Hepatocyte (in vitro differentiated cells): ENCODE measurements at regions not wholly inside any gene's neighbourhood (a gene's known extent, or its start where the extent isn't known, plus 50 kb on each side); places are given as distances from the start of the nearest gene placed in this dataset.

Experiments
- DNase-seq: peaks from one replicate; pipeline ENCODE4 v3.0.0-alpha.2; 2016; ENCODE audit warnings: low spot score
- H2AFZ ChIP-seq: fragments of 200-600 bp; sonication (generic); 2 replicates; pipeline ENCODE4 v1.6.0; 2016; ENCODE audit warnings: antibody characterized with exemption, mild to moderate bottlenecking
- H3K27ac ChIP-seq: fragments of 200-600 bp; sonication (generic); 2 replicates; pipeline ENCODE4 v1.5.1; 2016; ENCODE audit warnings: mild to moderate bottlenecking
- H3K27me3 ChIP-seq: fragments of 200-600 bp; sonication (generic); 2 replicates; pipeline ENCODE4 v1.6.1; 2016
- H3K36me3 ChIP-seq: fragments of 200-600 bp; sonication (generic); replicated peaks from 2 replicates; pipeline ENCODE4 v1.5.1; 2016; ENCODE audit warnings: low read depth; ENCODE audit not compliant: insufficient read depth
- H3K4me1 ChIP-seq: fragments of 200-600 bp; sonication (generic); 2 replicates; pipeline ENCODE4 v1.5.1; 2016; ENCODE audit warnings: mild to moderate bottlenecking, moderate library complexity; ENCODE audit not compliant: insufficient read depth
- H3K4me2 ChIP-seq: fragments of 200-600 bp; sonication (generic); 2 replicates; pipeline ENCODE4 v1.6.0; 2016
- H3K4me3 ChIP-seq: fragments of 200-600 bp; sonication (generic); 2 replicates; pipeline ENCODE4 v1.5.1; 2016; ENCODE audit warnings: mild to moderate bottlenecking
- H3K79me2 ChIP-seq: fragments of 200-600 bp; sonication (generic); 2 replicates; pipeline ENCODE4 v1.6.0; 2017; ENCODE audit warnings: mild to moderate bottlenecking
- H3K9me2 ChIP-seq: fragments of 200-600 bp; sonication (generic); replicated peaks from 2 replicates; pipeline ENCODE4 v1.6.0; 2017; ENCODE audit warnings: mild to moderate bottlenecking; ENCODE audit not compliant: insufficient read depth
- H3K9me3 ChIP-seq: fragments of 200-600 bp; sonication (generic); 2 replicates; pipeline ENCODE4 v1.5.1; 2016; ENCODE audit warnings: low read depth, mild to moderate bottlenecking
- H4K20me1 ChIP-seq: fragments of 200-600 bp; sonication (generic); 2 replicates; pipeline ENCODE4 v1.6.0; 2016; ENCODE audit warnings: mild to moderate bottlenecking; ENCODE audit not compliant: insufficient read depth, poor library complexity, severe bottlenecking
- EZH2 ChIP-seq: fragments of 200-600 bp; sonication (generic); IDR thresholded peaks from 2 replicates; pipeline ENCODE4 v1.6.1; 2016; ENCODE audit warnings: antibody characterized with exemption, mild to moderate bottlenecking, borderline replicate concordance
- EZH2phosphoT487 ChIP-seq: fragments of 200-600 bp; sonication (generic); IDR thresholded peaks from one replicate; pipeline ENCODE4 v1.6.1; 2018; ENCODE audit warnings: antibody characterized with exemption, mild to moderate bottlenecking, low read depth, moderate library complexity; ENCODE audit not compliant: unreplicated experiment, severe bottlenecking
- WGBS: methylation state at CpG from one replicate; pipeline ENCODE4 v1.1.6; 2016; ENCODE audit warnings: low lambda C conversion rate; ENCODE audit errors: missing lambda C conversion rate; 5-methylcytosine and 5-hydroxymethylcytosine counted together
- TF ChIP-seq, protein P1 (sequence below): fragments of 200-600 bp; sonication (generic); IDR thresholded peaks from 2 replicates; pipeline ENCODE4 v1.5.1; 2016; ENCODE audit warnings: antibody characterized with exemption, mild to moderate bottlenecking; ENCODE audit not compliant: poor library complexity

DNA sequence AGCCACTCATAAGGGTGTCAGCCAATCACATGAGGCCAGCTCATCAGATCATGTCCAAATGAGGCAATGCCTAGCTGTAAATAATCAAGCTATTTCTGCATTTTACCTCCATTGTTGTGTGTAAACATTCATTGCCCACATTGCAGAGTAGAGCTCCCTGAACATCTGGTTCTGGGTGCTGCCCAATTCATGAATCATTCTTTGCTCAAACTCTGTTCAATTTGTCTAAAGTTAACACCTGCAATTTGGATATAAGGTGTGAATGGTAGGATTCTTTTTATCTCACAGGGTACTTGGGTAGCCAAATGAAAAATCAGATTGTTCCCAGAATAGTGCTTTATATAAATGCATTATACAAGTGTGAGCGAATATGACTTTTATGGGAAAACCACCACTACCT, 345.5 kb upstream of the NT5C1B start:
- H3K4me1 ChIP-seq, result no peaks in the 10 kb centered on the region
- no peak overlapping the region for H3K4me3 ChIP-seq
- no peaks in the 10 kb centered on the region for H3K36me3 ChIP-seq
- WGBS, result 92% methylated on average over 1 of the region's 1 CpG
- no peaks in the 10 kb centered on the region for H3K27me3 ChIP-seq
- H3K4me2 ChIP-seq, result no peak overlapping the region
- no peak overlapping the region for H2AFZ ChIP-seq
- H4K20me1 ChIP-seq, result no peaks in the 10 kb centered on the region
- H3K9me3 ChIP-seq, result no peaks in the 10 kb centered on the region
- H3K27ac ChIP-seq, result no peak overlapping the region
- TF ChIP-seq EZH2phosphoT487 (no peak), EZH2 (no peak)
- TF ChIP-seq, protein P1, sequence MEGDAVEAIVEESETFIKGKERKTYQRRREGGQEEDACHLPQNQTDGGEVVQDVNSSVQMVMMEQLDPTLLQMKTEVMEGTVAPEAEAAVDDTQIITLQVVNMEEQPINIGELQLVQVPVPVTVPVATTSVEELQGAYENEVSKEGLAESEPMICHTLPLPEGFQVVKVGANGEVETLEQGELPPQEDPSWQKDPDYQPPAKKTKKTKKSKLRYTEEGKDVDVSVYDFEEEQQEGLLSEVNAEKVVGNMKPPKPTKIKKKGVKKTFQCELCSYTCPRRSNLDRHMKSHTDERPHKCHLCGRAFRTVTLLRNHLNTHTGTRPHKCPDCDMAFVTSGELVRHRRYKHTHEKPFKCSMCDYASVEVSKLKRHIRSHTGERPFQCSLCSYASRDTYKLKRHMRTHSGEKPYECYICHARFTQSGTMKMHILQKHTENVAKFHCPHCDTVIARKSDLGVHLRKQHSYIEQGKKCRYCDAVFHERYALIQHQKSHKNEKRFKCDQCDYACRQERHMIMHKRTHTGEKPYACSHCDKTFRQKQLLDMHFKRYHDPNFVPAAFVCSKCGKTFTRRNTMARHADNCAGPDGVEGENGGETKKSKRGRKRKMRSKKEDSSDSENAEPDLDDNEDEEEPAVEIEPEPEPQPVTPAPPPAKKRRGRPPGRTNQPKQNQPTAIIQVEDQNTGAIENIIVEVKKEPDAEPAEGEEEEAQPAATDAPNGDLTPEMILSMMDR, result no peak
- no peaks in the 10 kb centered on the region for H3K9me2 ChIP-seq
- H3K79me2 ChIP-seq, result no peaks in the 10 kb centered on the region
- DNase-seq, result no peak

DNA sequence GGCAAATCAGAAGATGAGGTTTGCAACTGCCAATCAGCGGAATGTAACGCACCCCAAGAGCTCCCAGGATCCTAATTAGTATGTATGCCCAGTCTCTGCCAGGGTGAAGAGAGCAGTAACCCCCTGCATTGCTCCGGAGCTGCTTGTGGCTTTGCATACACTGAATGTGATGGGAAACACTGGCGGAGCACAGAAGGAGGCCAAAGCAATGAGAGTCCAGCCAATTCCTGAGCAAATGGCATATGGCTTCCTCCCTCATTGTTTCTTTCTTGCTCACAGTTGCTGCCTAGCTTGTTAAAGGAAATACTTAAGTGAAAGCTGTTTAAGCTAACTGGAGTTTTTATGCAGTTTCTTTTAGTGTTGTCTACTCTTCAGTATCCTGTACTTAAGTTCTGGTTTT, 343.5 kb upstream of the NT5C1B start:
- H3K27me3 ChIP-seq, result no peaks in the 10 kb centered on the region
- H3K4me3 ChIP-seq, result no peak overlapping the region
- H3K9me2 ChIP-seq, result no peaks in the 10 kb centered on the region
- no peaks in the 10 kb centered on the region for H3K79me2 ChIP-seq
- H4K20me1 ChIP-seq, result no peaks in the 10 kb centered on the region
- DNase-seq, result no peak
- H3K4me2 ChIP-seq, result no peak overlapping the region
- no peak overlapping the region for H2AFZ ChIP-seq
- no peak overlapping the region for H3K27ac ChIP-seq
- H3K9me3 ChIP-seq, result no peaks in the 10 kb centered on the region
- H3K36me3 ChIP-seq, result no peaks in the 10 kb centered on the region
- no peak for TF ChIP-seq EZH2phosphoT487
- no peak for TF ChIP-seq EZH2
- TF ChIP-seq, protein P1, result no peak
- H3K4me1 ChIP-seq, result peaks cover 4% of the 10 kb centered on the region
- 93% methylated on average over 4 of the region's 4 CpGs for WGBS

DNA sequence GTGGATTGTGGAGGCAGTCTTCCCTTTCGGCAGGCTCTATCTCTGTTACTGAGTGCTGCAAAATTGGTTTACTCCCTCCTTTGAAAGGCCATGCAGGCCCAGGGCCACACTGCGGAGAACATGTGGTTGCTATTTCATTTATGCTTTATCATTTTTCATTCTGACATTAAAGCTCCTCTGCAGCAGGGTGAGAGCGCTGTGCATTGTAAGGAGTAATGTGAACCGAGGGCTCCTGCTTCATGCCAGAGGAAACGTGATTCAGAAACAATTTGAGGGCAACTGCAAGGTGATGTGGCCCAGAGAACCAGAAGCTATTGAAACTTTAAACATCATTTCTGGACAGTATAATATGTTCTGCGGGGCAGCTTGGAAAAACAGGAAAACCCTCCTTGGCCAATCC, 341.6 kb upstream of the NT5C1B start:
- TF ChIP-seq EZH2, result no peak
- TF ChIP-seq, protein P1, result no peak
- no peak for TF ChIP-seq EZH2phosphoT487
- peaks cover 4% of the 10 kb centered on the region for H3K4me1 ChIP-seq
- H4K20me1 ChIP-seq, result no peaks in the 10 kb centered on the region
- no peaks in the 10 kb centered on the region for H3K27me3 ChIP-seq
- no peak overlapping the region for H3K4me2 ChIP-seq
- H3K9me2 ChIP-seq, result no peaks in the 10 kb centered on the region
- H3K36me3 ChIP-seq, result no peaks in the 10 kb centered on the region
- no peak overlapping the region for H3K4me3 ChIP-seq
- no peaks in the 10 kb centered on the region for H3K79me2 ChIP-seq
- no peaks in the 10 kb centered on the region for H3K9me3 ChIP-seq
- 80% methylated on average over 6 of the region's 6 CpGs for WGBS
- no peak overlapping the region for H2AFZ ChIP-seq
- no peak overlapping the region for H3K27ac ChIP-seq
- no peak for DNase-seq

DNA sequence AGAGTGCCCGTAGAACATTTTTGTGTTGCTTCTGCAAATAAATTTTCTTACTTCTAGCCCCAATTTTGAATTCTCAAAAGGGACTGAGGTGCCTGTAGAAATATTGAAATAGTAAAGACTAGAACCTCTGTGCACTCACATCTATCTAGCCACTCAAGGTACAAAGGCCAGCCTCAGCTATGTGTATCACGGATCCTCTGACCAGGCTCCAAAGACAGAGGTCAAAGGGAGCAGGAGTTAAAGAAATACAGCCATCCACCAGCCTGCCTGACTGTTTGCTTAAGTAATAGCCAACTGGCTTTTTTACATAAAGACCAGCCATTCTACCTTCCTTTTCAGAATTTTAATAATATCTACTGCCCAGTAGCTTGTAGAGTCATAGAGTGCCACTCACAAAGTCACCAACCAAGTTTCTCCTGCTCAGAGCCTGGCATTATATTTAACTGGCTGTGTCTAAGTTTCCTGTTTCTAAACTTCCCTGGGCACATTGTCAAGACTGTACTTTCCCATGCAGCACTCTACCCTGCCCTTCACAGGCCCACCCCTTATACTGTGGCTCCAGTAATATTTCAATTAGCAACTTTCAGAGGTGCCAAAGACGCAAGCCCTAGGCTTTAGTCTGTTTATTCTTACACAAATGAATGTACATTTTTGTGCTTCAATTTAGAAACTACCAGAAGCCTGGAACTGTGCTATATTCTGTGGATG, 338.3 kb upstream of the NT5C1B start:
- WGBS, result 87% methylated on average over 3 of the region's 3 CpGs
- Histone ChIP-seq H3K9me2 (no peaks in the 10 kb centered on the region), H3K36me3 (no peaks in the 10 kb centered on the region), H4K20me1 (no peaks in the 10 kb centered on the region), H3K79me2 (no peaks in the 10 kb centered on the region), H3K4me1 (peaks cover 4% of the 10 kb centered on the region), H3K4me2 (no peak overlapping the region), H2AFZ (no peak overlapping the region), H3K27me3 (no peaks in the 10 kb centered on the region), H3K9me3 (no peaks in the 10 kb centered on the region), H3K27ac (no peak overlapping the region), H3K4me3 (no peak overlapping the region)
- no peak for TF ChIP-seq EZH2
- TF ChIP-seq EZH2phosphoT487, result no peak
- TF ChIP-seq, protein P1, result no peak
- no peak for DNase-seq
